H1 (cell line): ENCODE measurements at regions not wholly inside any gene's neighbourhood (a gene's known extent, or its start where the extent isn't known, plus 50 kb on each side); places are given as distances from the start of the nearest gene placed in this dataset.

Experiments used
- CREB1 ChIP-seq: IDR thresholded peaks from 2 replicates; pipeline ENCODE4 v1.6.1; 2012; ENCODE audit warnings: inconsistent platforms
- TAF1 ChIP-seq: IDR thresholded peaks from 2 replicates; pipeline ENCODE4 v1.6.1; 2011; ENCODE audit warnings: mild to moderate bottlenecking, low read depth, low read length
- TAF7 ChIP-seq: optimal IDR thresholded peaks from 2 replicates; pipeline ENCODE3; 2011; ENCODE audit warnings: low read depth, mild to moderate bottlenecking, inconsistent platforms, low read length, moderate library complexity, borderline replicate concordance
- TF ChIP-seq, protein P1 (sequence below): IDR thresholded peaks from 2 replicates; pipeline ENCODE4 v1.6.1; 2012; ENCODE audit warnings: low read length, inconsistent platforms
- TF ChIP-seq, protein P2 (sequence below): IDR thresholded peaks from 2 replicates; pipeline ENCODE4 v1.6.1; 2012; ENCODE audit warnings: inconsistent platforms

DNA sequence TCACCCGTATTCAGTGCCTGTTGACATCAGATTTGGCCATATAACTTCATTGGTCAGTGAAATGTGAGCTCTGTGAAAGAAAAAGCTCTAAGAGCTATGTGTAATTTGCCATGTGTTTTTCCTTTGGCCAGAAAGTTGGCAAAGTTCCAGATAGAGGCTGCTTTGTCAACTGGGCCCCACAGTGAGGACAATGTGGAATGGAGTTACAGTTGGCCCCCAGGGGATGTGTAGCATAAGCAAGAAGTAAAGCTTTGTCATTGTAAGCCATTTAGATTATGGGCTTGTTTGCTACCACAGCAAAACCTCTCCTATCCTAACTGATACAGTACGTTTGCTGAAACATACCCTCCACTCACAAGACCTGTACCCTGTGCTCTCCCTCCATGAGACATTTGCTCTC lies 119.1 kb upstream of the HABP2 start (continued):
- TF ChIP-seq TAF7: no peak
- TF ChIP-seq, protein P1, sequence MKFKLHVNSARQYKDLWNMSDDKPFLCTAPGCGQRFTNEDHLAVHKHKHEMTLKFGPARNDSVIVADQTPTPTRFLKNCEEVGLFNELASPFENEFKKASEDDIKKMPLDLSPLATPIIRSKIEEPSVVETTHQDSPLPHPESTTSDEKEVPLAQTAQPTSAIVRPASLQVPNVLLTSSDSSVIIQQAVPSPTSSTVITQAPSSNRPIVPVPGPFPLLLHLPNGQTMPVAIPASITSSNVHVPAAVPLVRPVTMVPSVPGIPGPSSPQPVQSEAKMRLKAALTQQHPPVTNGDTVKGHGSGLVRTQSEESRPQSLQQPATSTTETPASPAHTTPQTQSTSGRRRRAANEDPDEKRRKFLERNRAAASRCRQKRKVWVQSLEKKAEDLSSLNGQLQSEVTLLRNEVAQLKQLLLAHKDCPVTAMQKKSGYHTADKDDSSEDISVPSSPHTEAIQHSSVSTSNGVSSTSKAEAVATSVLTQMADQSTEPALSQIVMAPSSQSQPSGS: no peak
- TF ChIP-seq TAF1: no peak
- no peak for TF ChIP-seq CREB1
- TF ChIP-seq, protein P2, sequence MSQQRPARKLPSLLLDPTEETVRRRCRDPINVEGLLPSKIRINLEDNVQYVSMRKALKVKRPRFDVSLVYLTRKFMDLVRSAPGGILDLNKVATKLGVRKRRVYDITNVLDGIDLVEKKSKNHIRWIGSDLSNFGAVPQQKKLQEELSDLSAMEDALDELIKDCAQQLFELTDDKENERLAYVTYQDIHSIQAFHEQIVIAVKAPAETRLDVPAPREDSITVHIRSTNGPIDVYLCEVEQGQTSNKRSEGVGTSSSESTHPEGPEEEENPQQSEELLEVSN: no peak
